ENCODE measurements at regions not wholly inside any gene's neighbourhood (a gene's known extent, or its start where the extent isn't known, plus 50 kb on each side); places are given as distances from the start of the nearest gene placed in this dataset.

GRCh38 chr13:58598241-58598640 lies 966.7 kb downstream of the PCDH17 start:
- no peak for TF ChIP-seq JUND (IDR thresholded peaks at IDR 0.05; ENCODE audit: low read depth)
- DNase-seq (ENCODE audit: low read depth in 1 of 2, low spot score in 1 of 2) = no peak
- in situ Hi-C loops (cut with HindIII; ENCODE audit: low pct_unique_long_range_greater_than_20kb, low sequenced_read_pairs) = no loop called here

GRCh38 chr13:58611117-58611516 lies 979.6 kb downstream of the PCDH17 start:
- TF ChIP-seq JUND (IDR thresholded peaks at IDR 0.05; ENCODE audit: low read depth) = no peak
- DNase-seq (ENCODE audit: low read depth in 1 of 2, low spot score in 1 of 2) = no peak
- in situ Hi-C loops (cut with HindIII; ENCODE audit: low pct_unique_long_range_greater_than_20kb, low sequenced_read_pairs) = no loop called here

- in situ Hi-C loops (cut with HindIII; ENCODE audit: low pct_unique_long_range_greater_than_20kb, low sequenced_read_pairs) = no loop called here
- no peak for TF ChIP-seq JUND (IDR thresholded peaks at IDR 0.05; ENCODE audit: low read depth)
Measured at GRCh38 chr13:58617880-58618665, 986.5 kb downstream of the PCDH17 start.

GRCh38 chr13:58619396-58620113 lies 988.0 kb downstream of the PCDH17 start:
- DNase-seq (ENCODE audit: low read depth in 1 of 2, low spot score in 1 of 2) = no peak
- no peak for TF ChIP-seq JUND (IDR thresholded peaks at IDR 0.05; ENCODE audit: low read depth)
- in situ Hi-C loops (cut with HindIII; ENCODE audit: low pct_unique_long_range_greater_than_20kb, low sequenced_read_pairs) = no loop called here

More at GRCh38 chr13:58617880-58618665, 986.5 kb downstream of the PCDH17 start:
- DNase-seq (ENCODE audit: low read depth in 1 of 2, low spot score in 1 of 2) = no peak

GRCh38 chr13:58620176-58620575 lies 988.6 kb downstream of the PCDH17 start:
- no peak for DNase-seq (ENCODE audit: low read depth in 1 of 2, low spot score in 1 of 2)
- in situ Hi-C loops (cut with HindIII; ENCODE audit: low pct_unique_long_range_greater_than_20kb, low sequenced_read_pairs) = no loop called here
- no peak for TF ChIP-seq JUND (IDR thresholded peaks at IDR 0.05; ENCODE audit: low read depth)

- in situ Hi-C loops (cut with HindIII; ENCODE audit: low pct_unique_long_range_greater_than_20kb, low sequenced_read_pairs) = no loop called here
- DNase-seq (ENCODE audit: low read depth in 1 of 2, low spot score in 1 of 2) = no peak
- TF ChIP-seq JUND (IDR thresholded peaks at IDR 0.05; ENCODE audit: low read depth) = no peak
Measured at GRCh38 chr13:58625703-58626389, 994.3 kb downstream of the PCDH17 start.

GRCh38 chr13:58630794-58631193 lies 999.2 kb downstream of the PCDH17 start:
- no peak for DNase-seq (ENCODE audit: low read depth in 1 of 2, low spot score in 1 of 2)
- in situ Hi-C loops (cut with HindIII; ENCODE audit: low pct_unique_long_range_greater_than_20kb, low sequenced_read_pairs) = no loop called here

GRCh38 chr13:58633226-58633625 lies 1001.7 kb downstream of the PCDH17 start:
- in situ Hi-C loops (cut with HindIII; ENCODE audit: low pct_unique_long_range_greater_than_20kb, low sequenced_read_pairs) = no loop called here

More at GRCh38 chr13:58630794-58631193, 999.2 kb downstream of the PCDH17 start:
- TF ChIP-seq JUND (IDR thresholded peaks at IDR 0.05; ENCODE audit: low read depth) = no peak

GRCh38 chr13:58655086-58655485 lies 1023.5 kb downstream of the PCDH17 start:
- in situ Hi-C loops (cut with HindIII; ENCODE audit: low pct_unique_long_range_greater_than_20kb, low sequenced_read_pairs) = no loop called here
- TF ChIP-seq JUND (IDR thresholded peaks at IDR 0.05; ENCODE audit: low read depth) = no peak
- DNase-seq (ENCODE audit: low read depth in 1 of 2, low spot score in 1 of 2) = no peak

More at GRCh38 chr13:58633226-58633625, 1001.7 kb downstream of the PCDH17 start:
- no peak for TF ChIP-seq JUND (IDR thresholded peaks at IDR 0.05; ENCODE audit: low read depth)
- no peak for DNase-seq (ENCODE audit: low read depth in 1 of 2, low spot score in 1 of 2)

- in situ Hi-C loops (cut with HindIII; ENCODE audit: low pct_unique_long_range_greater_than_20kb, low sequenced_read_pairs) = no loop called here
- DNase-seq (ENCODE audit: low read depth in 1 of 2, low spot score in 1 of 2) = no peak
- no peak for TF ChIP-seq JUND (IDR thresholded peaks at IDR 0.05; ENCODE audit: low read depth)
Measured at GRCh38 chr13:58660826-58661225, 1029.3 kb downstream of the PCDH17 start.

GRCh38 chr13:58666331-58666730 lies 1034.8 kb downstream of the PCDH17 start:
- DNase-seq (ENCODE audit: low read depth in 1 of 2, low spot score in 1 of 2) = no peak
- no peak for TF ChIP-seq JUND (IDR thresholded peaks at IDR 0.05; ENCODE audit: low read depth)
- in situ Hi-C loops (cut with HindIII; ENCODE audit: low pct_unique_long_range_greater_than_20kb, low sequenced_read_pairs) = no loop called here

- no peak for TF ChIP-seq JUND (IDR thresholded peaks at IDR 0.05; ENCODE audit: low read depth)
- DNase-seq (ENCODE audit: low read depth in 1 of 2, low spot score in 1 of 2) = no peak
- in situ Hi-C loops (cut with HindIII; ENCODE audit: low pct_unique_long_range_greater_than_20kb, low sequenced_read_pairs) = no loop called here
Measured at GRCh38 chr13:58667096-58667495, 1035.6 kb downstream of the PCDH17 start.

- no peak for DNase-seq (ENCODE audit: low read depth in 1 of 2, low spot score in 1 of 2)
- TF ChIP-seq JUND (IDR thresholded peaks at IDR 0.05; ENCODE audit: low read depth) = no peak
- in situ Hi-C loops (cut with HindIII; ENCODE audit: low pct_unique_long_range_greater_than_20kb, low sequenced_read_pairs) = no loop called here
Measured at GRCh38 chr13:58680115-58680514, 1048.6 kb downstream of the PCDH17 start.

Measured in T47D (cell line).